ENCODE measurements at regions not wholly inside any gene's neighbourhood (a gene's known extent, or its start where the extent isn't known, plus 50 kb on each side); places are given as distances from the start of the nearest gene placed in this dataset.
"Not testable (repeated sequence)": the region's sequence is repeated elsewhere in the genome, so short reads cannot be mapped to it uniquely, and the experiment has no call there.

DNA sequence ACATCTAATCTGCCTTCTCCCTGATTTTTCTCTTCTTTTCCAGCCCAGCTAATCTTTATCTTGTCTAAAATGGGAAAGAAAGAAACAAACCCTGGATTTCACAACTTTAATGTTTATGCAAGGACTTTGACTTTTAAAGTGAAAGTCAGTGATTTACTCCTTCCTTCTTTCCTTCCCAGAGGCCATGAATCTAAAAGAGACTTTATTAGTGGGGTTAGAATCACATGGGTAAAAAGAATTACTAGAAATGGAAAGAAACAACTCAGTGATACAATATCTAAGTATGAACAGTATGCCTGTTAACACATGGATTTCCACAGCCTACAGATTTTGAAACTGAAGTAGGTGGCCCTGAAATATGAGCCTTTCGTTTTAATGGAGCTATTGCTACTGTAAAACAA lies 59.8 kb upstream of the KCNK2 start:
- no peak overlapping the region for H4K8ac ChIP-seq (ENCODE audit: low read depth, low read length)
- H3K23ac ChIP-seq (ENCODE audit: low read depth, low read length, poor library complexity): no peak overlapping the region
- H3K27me3 ChIP-seq (ENCODE audit: control insufficient read depth in 3 of 3, insufficient read depth in 3 of 3, low read depth in 1 of 3, low read length in 3 of 3): no peaks in the 10 kb centered on the region
- no peak overlapping the region for H2BK12ac ChIP-seq (ENCODE audit: low read length)
- H3K18ac ChIP-seq (ENCODE audit: low read length): no peak overlapping the region
- WGBS, 2 donors (ENCODE audit: extremely low coverage in 2 of 2, insufficient read length in 2 of 2, insufficient replicate concordance in 1 of 2): no CpG with 5 or more reads among the region's 1 CpG
- no peak overlapping the region for H3K4me2 ChIP-seq (ENCODE audit: insufficient read depth, low read length, poor library complexity, severe bottlenecking)
- no peak overlapping the region for H4K91ac ChIP-seq (ENCODE audit: low read depth, low read length, poor library complexity)
- no peak overlapping the region for H3K4ac ChIP-seq (ENCODE audit: low read length)
- no peak overlapping the region for H3K4me3 ChIP-seq (ENCODE audit: low read length in 2 of 2)
- no peaks in the 10 kb centered on the region for H3K36me3 ChIP-seq (replicated peaks in 1 of 2; ENCODE audit: control insufficient read depth in 2 of 2, insufficient read depth in 2 of 2, low read length in 2 of 2)
- no peaks in the 10 kb centered on the region for H3K79me1 ChIP-seq (ENCODE audit: low read depth, low read length)
- H3K14ac ChIP-seq (ENCODE audit: low read length): no peak overlapping the region
- DNase-seq (ENCODE audit: low spot score): no peak
- H2BK120ac ChIP-seq (ENCODE audit: low read depth, low read length): no peak overlapping the region
- H3K9me3 ChIP-seq (replicated peaks in 1 of 2; ENCODE audit: control insufficient read depth in 2 of 2, insufficient read depth in 1 of 2, low read depth in 1 of 2, low read length in 2 of 2): no peaks in the 10 kb centered on the region
- no peak overlapping the region for H2AFZ ChIP-seq (ENCODE audit: low read length)
- no peak overlapping the region for H2BK5ac ChIP-seq (ENCODE audit: low read length)
- H3K4me1 ChIP-seq (ENCODE audit: control insufficient read depth in 2 of 2, insufficient read depth in 1 of 2, low read depth in 1 of 2, low read length in 2 of 2): no peaks in the 10 kb centered on the region
- H2AK5ac ChIP-seq (ENCODE audit: low read depth, low read length): no peak overlapping the region
- H3K9ac ChIP-seq (ENCODE audit: low read depth, low read length, poor library complexity): no peak overlapping the region
- no peak overlapping the region for H2BK15ac ChIP-seq (ENCODE audit: low read length)
- no peak overlapping the region for H3K27ac ChIP-seq (replicated peaks; ENCODE audit: low read length)

DNA sequence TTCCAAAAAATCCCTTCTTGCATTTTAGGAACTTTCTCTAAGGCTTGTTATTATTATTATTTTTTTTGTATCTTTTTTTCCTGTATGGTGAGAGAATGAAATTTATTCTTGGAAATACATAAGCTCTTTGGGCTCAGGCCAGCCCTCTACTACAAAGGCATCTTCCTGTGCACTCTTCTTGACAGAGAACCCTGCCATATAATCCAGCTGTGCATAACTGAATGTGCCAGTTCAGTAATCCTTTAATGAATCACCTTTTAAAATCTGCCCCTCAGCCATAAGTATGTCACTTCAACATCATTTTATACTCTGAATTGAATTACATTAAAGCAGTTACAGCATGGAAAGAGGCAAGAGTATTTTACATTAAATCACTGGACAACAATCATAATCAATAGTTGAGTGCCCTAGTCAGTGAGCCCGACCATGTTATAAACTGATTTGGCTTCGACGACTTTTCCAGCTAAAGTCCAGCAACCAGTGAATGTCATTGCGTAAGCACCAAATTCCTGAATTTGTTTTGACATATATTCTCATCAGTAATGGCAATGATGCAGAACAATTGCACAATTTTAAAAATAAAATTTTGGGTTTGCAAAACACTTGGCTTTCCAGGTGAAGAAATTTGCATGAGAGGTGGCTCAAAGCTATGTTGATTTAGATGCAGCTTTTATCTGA lies 59.2 kb upstream of the KCNK2 start:
- H4K8ac ChIP-seq (ENCODE audit: low read depth, low read length): no peak overlapping the region
- H2AK5ac ChIP-seq (ENCODE audit: low read depth, low read length): no peak overlapping the region
- H3K4me1 ChIP-seq (ENCODE audit: control insufficient read depth in 2 of 2, insufficient read depth in 1 of 2, low read depth in 1 of 2, low read length in 2 of 2): no peaks in the 10 kb centered on the region
- H3K23ac ChIP-seq (ENCODE audit: low read depth, low read length, poor library complexity): no peak overlapping the region
- no peak overlapping the region for H3K18ac ChIP-seq (ENCODE audit: low read length)
- no peak overlapping the region for H3K4me3 ChIP-seq (ENCODE audit: low read length in 2 of 2)
- H3K4me2 ChIP-seq (ENCODE audit: insufficient read depth, low read length, poor library complexity, severe bottlenecking): no peak overlapping the region
- no peak overlapping the region for H3K14ac ChIP-seq (ENCODE audit: low read length)
- no peak overlapping the region for H2BK15ac ChIP-seq (ENCODE audit: low read length)
- H3K9ac ChIP-seq (ENCODE audit: low read depth, low read length, poor library complexity): no peak overlapping the region
- H2BK120ac ChIP-seq (ENCODE audit: low read depth, low read length): no peak overlapping the region
- H3K79me1 ChIP-seq (ENCODE audit: low read depth, low read length): no peaks in the 10 kb centered on the region
- H3K9me3 ChIP-seq (replicated peaks in 1 of 2; ENCODE audit: control insufficient read depth in 2 of 2, insufficient read depth in 1 of 2, low read depth in 1 of 2, low read length in 2 of 2): no peaks in the 10 kb centered on the region
- H2BK12ac ChIP-seq (ENCODE audit: low read length): no peak overlapping the region
- H3K27me3 ChIP-seq (ENCODE audit: control insufficient read depth in 3 of 3, insufficient read depth in 3 of 3, low read depth in 1 of 3, low read length in 3 of 3): no peaks in the 10 kb centered on the region
- no peak overlapping the region for H3K27ac ChIP-seq (replicated peaks; ENCODE audit: low read length)
- H3K36me3 ChIP-seq (replicated peaks in 1 of 2; ENCODE audit: control insufficient read depth in 2 of 2, insufficient read depth in 2 of 2, low read length in 2 of 2): no peaks in the 10 kb centered on the region
- no peak overlapping the region for H3K4ac ChIP-seq (ENCODE audit: low read length)
- no peak overlapping the region for H2BK5ac ChIP-seq (ENCODE audit: low read length)
- WGBS, 2 donors (ENCODE audit: extremely low coverage in 2 of 2, insufficient read length in 2 of 2, insufficient replicate concordance in 1 of 2): no CpG with 5 or more reads among the region's 4 CpGs
- no peak overlapping the region for H2AFZ ChIP-seq (ENCODE audit: low read length)
- no peak for DNase-seq (ENCODE audit: low spot score)
- no peak overlapping the region for H4K91ac ChIP-seq (ENCODE audit: low read depth, low read length, poor library complexity)

DNA sequence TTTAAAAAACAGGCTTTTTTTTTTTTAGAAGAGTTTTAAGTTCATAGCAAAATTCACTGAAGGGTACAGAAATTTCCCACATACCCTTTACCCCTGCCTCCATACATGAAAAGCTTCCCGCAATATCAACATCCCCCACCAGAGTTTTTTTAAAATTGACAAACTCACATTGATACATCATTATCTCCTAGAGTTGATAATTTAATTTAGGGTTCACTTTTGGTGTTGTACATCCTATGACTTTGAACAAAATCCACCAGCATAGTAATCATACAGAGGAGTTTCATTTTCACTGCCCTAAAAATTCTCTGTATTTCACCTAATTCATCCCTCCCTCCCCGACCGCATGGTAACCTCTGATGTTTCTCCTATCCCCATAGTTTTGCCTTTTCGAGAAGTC lies 53.6 kb upstream of the KCNK2 start:
- H2BK5ac ChIP-seq (ENCODE audit: low read length): no peak overlapping the region
- no peak for DNase-seq (ENCODE audit: low spot score)
- no peak overlapping the region for H3K23ac ChIP-seq (ENCODE audit: low read depth, low read length, poor library complexity)
- no peaks in the 10 kb centered on the region for H3K36me3 ChIP-seq (replicated peaks in 1 of 2; ENCODE audit: control insufficient read depth in 2 of 2, insufficient read depth in 2 of 2, low read length in 2 of 2)
- no peak overlapping the region for H2AFZ ChIP-seq (ENCODE audit: low read length)
- no peak overlapping the region for H2AK5ac ChIP-seq (ENCODE audit: low read depth, low read length)
- H3K14ac ChIP-seq (ENCODE audit: low read length): no peak overlapping the region
- H3K9ac ChIP-seq (ENCODE audit: low read depth, low read length, poor library complexity): no peak overlapping the region
- H3K79me1 ChIP-seq (ENCODE audit: low read depth, low read length): no peaks in the 10 kb centered on the region
- H3K27ac ChIP-seq (replicated peaks; ENCODE audit: low read length): no peak overlapping the region
- H3K4ac ChIP-seq (ENCODE audit: low read length): no peak overlapping the region
- H4K91ac ChIP-seq (ENCODE audit: low read depth, low read length, poor library complexity): no peak overlapping the region
- H3K4me2 ChIP-seq (ENCODE audit: insufficient read depth, low read length, poor library complexity, severe bottlenecking): no peak overlapping the region
- H3K4me1 ChIP-seq (ENCODE audit: control insufficient read depth in 2 of 2, insufficient read depth in 1 of 2, low read depth in 1 of 2, low read length in 2 of 2): no peaks in the 10 kb centered on the region
- no peak overlapping the region for H2BK12ac ChIP-seq (ENCODE audit: low read length)
- no peaks in the 10 kb centered on the region for H3K9me3 ChIP-seq (replicated peaks in 1 of 2; ENCODE audit: control insufficient read depth in 2 of 2, insufficient read depth in 1 of 2, low read depth in 1 of 2, low read length in 2 of 2)
- H3K18ac ChIP-seq (ENCODE audit: low read length): no peak overlapping the region
- no peak overlapping the region for H3K4me3 ChIP-seq (ENCODE audit: low read length in 2 of 2)
- no peak overlapping the region for H2BK15ac ChIP-seq (ENCODE audit: low read length)
- no CpG with 5 or more reads among the region's 4 CpGs for WGBS, 2 donors (ENCODE audit: extremely low coverage in 2 of 2, insufficient read length in 2 of 2, insufficient replicate concordance in 1 of 2)
- no peak overlapping the region for H4K8ac ChIP-seq (ENCODE audit: low read depth, low read length)
- no peaks in the 10 kb centered on the region for H3K27me3 ChIP-seq (ENCODE audit: control insufficient read depth in 3 of 3, insufficient read depth in 3 of 3, low read depth in 1 of 3, low read length in 3 of 3)
- H2BK120ac ChIP-seq (ENCODE audit: low read depth, low read length): no peak overlapping the region

DNA sequence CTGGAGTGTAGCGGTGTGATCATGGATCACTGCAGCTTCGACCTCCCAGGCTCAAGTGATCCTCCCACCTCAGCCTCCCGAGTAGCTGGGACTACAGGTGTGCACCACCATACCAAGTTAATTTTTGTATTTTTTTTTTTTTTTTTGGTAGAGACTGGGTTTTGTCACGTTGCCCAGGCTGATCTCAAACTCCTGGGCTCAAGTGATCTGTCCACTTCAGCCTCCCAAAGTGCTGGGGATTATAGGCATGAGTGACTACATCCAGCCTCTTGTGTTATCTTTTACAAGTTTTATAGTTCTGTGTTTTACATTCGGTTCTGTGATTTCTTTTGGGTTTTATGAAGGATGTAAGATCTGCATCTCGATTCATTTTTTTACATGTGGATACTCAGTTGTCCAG lies 52.0 kb upstream of the KCNK2 start:
- not testable (repeated sequence) for H3K9me3 ChIP-seq (replicated peaks in 1 of 2; ENCODE audit: control insufficient read depth in 2 of 2, insufficient read depth in 1 of 2, low read depth in 1 of 2, low read length in 2 of 2); H2BK12ac ChIP-seq (ENCODE audit: low read length); DNase-seq (ENCODE audit: low spot score); H2BK120ac ChIP-seq (ENCODE audit: low read depth, low read length); H3K4me2 ChIP-seq (ENCODE audit: insufficient read depth, low read length, poor library complexity, severe bottlenecking); H2BK15ac ChIP-seq (ENCODE audit: low read length); H3K4me3 ChIP-seq (ENCODE audit: low read length in 2 of 2); H2AFZ ChIP-seq (ENCODE audit: low read length); H3K9ac ChIP-seq (ENCODE audit: low read depth, low read length, poor library complexity); H2AK5ac ChIP-seq (ENCODE audit: low read depth, low read length); H3K27ac ChIP-seq (replicated peaks; ENCODE audit: low read length); H3K4me1 ChIP-seq (ENCODE audit: control insufficient read depth in 2 of 2, insufficient read depth in 1 of 2, low read depth in 1 of 2, low read length in 2 of 2); H3K79me1 ChIP-seq (ENCODE audit: low read depth, low read length); H3K14ac ChIP-seq (ENCODE audit: low read length); H4K8ac ChIP-seq (ENCODE audit: low read depth, low read length); H3K4ac ChIP-seq (ENCODE audit: low read length); H3K23ac ChIP-seq (ENCODE audit: low read depth, low read length, poor library complexity); H4K91ac ChIP-seq (ENCODE audit: low read depth, low read length, poor library complexity); H2BK5ac ChIP-seq (ENCODE audit: low read length); H3K18ac ChIP-seq (ENCODE audit: low read length); H3K36me3 ChIP-seq (replicated peaks in 1 of 2; ENCODE audit: control insufficient read depth in 2 of 2, insufficient read depth in 2 of 2, low read length in 2 of 2); H3K27me3 ChIP-seq (ENCODE audit: control insufficient read depth in 3 of 3, insufficient read depth in 3 of 3, low read depth in 1 of 3, low read length in 3 of 3)
- whole genome bisulfite sequencing, 2 donors (ENCODE audit: extremely low coverage in 2 of 2, insufficient read length in 2 of 2, insufficient replicate concordance in 1 of 2): no CpG with 5 or more reads among the region's 6 CpGs

Data from neuronal stem cell (in vitro differentiated cells).